ENCODE measurements at regions not wholly inside any gene's neighbourhood (a gene's known extent, or its start where the extent isn't known, plus 50 kb on each side); places are given as distances from the start of the nearest gene placed in this dataset.

DNA sequence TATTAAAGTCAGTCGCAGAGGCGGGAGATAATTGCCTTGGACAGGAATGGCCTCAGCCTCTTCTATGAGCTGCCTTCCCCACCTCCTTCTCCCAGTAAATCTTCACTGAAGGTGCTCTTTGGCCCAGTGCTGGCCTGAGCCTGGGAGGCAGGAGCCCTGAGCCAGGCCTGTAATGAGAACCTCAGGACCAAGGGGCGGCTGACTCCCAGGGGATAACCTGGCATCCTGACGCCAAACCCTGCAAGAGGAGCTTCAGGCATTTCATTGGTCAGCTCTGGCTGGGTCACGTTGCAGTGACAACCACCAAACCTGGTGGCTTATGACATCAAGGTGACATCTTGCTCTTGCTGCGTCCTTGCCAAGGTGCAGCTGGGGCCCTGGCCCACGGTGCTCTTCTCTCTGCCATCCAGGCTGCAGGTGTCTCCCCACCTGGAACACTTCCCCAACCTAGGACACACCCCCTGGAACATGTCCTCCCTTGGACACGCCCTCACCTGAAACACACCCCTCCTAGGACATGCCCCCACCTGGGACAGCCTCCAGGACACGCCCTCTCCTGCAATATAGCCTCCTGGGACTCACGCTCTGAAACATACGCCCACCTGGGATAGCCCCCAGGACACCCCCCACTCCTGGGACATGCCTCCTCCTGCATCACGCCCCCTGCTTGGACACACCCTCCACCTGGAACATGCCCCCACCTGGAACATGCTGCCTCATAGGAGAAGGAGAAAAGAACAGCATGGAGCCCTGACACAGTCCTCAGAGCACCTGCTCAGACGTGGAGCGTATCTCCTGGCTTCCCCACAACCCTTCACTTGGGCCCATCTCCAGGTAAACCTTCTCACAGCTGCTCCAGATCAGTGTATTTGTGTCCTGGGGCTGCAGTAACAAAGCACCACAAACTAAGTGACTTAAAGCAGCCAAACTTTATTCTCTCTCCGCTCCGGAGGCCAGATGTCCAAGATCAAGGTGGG is 333.6 kb downstream of the NPHP4 start:
- Histone ChIP-seq H2AFZ (no peak overlapping the region), H3K4me1 (ENCODE audit: insufficient read depth) (no peaks in the 10 kb centered on the region), H3K4me2 (no peak overlapping the region), H3K79me2 (replicated peaks; ENCODE audit: insufficient read depth) (no peaks in the 10 kb centered on the region), H3F3A (replicated peaks; ENCODE audit: low read depth) (no peaks in the 10 kb centered on the region), H3K9me2 (ENCODE audit: insufficient read depth) (no peaks in the 10 kb centered on the region), H3K27ac (ENCODE audit: low read depth) (no peak overlapping the region), H4K20me1 (replicated peaks; ENCODE audit: insufficient read depth) (no peaks in the 10 kb centered on the region), H3K4me3 (no peak overlapping the region), H3K27me3 (ENCODE audit: insufficient read depth) (no peaks in the 10 kb centered on the region), H3K36me3 (ENCODE audit: insufficient read depth) (no peaks in the 10 kb centered on the region)
- H3K9me3 Mint-ChIP-seq, result peaks cover 3% of the 10 kb centered on the region; the same call in 1 of the 3 replicates
- DNase-seq (ENCODE audit: low spot score) (no peak), ATAC-seq (peak; percentile 78)
- no peak overlapping the region for H3K27ac Mint-ChIP-seq
- H3K4me1 Mint-ChIP-seq, result peaks cover 5% of the 10 kb centered on the region; the same call in 1 of the 3 replicates
- no peak for TF ChIP-seq JUNB (IDR thresholded peaks at IDR 0.05; ENCODE audit: unreplicated experiment)
- TF ChIP-seq, protein P1, sequence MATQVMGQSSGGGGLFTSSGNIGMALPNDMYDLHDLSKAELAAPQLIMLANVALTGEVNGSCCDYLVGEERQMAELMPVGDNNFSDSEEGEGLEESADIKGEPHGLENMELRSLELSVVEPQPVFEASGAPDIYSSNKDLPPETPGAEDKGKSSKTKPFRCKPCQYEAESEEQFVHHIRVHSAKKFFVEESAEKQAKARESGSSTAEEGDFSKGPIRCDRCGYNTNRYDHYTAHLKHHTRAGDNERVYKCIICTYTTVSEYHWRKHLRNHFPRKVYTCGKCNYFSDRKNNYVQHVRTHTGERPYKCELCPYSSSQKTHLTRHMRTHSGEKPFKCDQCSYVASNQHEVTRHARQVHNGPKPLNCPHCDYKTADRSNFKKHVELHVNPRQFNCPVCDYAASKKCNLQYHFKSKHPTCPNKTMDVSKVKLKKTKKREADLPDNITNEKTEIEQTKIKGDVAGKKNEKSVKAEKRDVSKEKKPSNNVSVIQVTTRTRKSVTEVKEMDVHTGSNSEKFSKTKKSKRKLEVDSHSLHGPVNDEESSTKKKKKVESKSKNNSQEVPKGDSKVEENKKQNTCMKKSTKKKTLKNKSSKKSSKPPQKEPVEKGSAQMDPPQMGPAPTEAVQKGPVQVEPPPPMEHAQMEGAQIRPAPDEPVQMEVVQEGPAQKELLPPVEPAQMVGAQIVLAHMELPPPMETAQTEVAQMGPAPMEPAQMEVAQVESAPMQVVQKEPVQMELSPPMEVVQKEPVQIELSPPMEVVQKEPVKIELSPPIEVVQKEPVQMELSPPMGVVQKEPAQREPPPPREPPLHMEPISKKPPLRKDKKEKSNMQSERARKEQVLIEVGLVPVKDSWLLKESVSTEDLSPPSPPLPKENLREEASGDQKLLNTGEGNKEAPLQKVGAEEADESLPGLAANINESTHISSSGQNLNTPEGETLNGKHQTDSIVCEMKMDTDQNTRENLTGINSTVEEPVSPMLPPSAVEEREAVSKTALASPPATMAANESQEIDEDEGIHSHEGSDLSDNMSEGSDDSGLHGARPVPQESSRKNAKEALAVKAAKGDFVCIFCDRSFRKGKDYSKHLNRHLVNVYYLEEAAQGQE (IDR thresholded peaks at IDR 0.05; ENCODE audit: unreplicated experiment), result no peak
- H3K36me3 Mint-ChIP-seq (ENCODE audit: low read depth), result no peaks in the 10 kb centered on the region
- H3K4me3 Mint-ChIP-seq, result no peak overlapping the region
- peaks cover 2% of the 10 kb centered on the region for H3K27me3 Mint-ChIP-seq (ENCODE audit: insufficient read depth, low read depth, poor library complexity)

DNA sequence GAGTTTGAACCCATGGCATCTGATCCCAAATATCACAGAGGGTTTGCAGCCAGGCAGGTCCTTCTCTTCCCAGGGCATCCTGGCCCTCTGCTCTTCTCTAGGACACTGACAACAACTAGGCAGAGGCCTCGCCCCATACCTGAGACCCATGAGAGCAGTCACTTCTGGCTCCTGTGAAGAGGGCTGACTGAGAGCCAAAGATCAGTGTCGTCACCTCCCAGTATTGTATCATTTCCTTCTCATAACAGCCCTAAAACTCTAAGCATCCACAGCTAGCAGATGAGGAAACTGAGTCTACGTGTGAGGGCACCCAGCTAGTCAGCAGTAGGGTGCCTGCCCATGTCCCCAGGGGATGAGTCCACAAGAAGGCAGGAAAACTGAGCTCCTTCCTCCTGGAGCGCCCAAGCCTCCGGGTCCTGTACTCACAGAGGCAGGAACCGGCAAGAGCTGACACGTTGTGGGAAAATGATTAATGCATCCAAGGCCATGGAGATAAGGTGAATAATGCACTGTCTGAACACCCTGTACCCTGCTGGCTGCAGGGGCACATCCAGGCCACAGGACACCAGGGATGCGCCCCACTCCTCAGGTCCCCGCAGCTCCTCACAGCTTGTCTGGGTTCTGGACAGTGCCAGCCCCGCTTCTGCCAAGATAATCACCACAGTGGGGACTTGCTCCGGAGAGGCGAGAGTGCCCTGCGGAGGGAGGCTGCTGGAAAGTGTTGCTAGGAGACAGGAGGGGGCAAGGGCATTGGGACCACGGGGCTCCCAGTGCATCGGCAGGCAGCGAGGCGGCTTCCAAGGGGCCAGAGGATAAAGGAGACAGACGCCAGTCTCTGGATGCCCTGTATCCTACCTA is 340.0 kb downstream of the NPHP4 start:
- no peak for TF ChIP-seq JUNB (IDR thresholded peaks at IDR 0.05; ENCODE audit: unreplicated experiment)
- TF ChIP-seq, protein P2, sequence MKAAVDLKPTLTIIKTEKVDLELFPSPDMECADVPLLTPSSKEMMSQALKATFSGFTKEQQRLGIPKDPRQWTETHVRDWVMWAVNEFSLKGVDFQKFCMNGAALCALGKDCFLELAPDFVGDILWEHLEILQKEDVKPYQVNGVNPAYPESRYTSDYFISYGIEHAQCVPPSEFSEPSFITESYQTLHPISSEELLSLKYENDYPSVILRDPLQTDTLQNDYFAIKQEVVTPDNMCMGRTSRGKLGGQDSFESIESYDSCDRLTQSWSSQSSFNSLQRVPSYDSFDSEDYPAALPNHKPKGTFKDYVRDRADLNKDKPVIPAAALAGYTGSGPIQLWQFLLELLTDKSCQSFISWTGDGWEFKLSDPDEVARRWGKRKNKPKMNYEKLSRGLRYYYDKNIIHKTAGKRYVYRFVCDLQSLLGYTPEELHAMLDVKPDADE (IDR thresholded peaks at IDR 0.05), result no peak
- ATAC-seq, result peak; percentile 67
- Histone ChIP-seq H4K20me1 (replicated peaks; ENCODE audit: insufficient read depth) (no peaks in the 10 kb centered on the region), H3K9me2 (ENCODE audit: insufficient read depth) (no peaks in the 10 kb centered on the region), H3K27me3 (ENCODE audit: insufficient read depth) (no peaks in the 10 kb centered on the region), H3K4me2 (no peak overlapping the region), H3K79me2 (replicated peaks; ENCODE audit: insufficient read depth) (no peaks in the 10 kb centered on the region), H3K27ac (ENCODE audit: low read depth) (no peak overlapping the region), H3F3A (replicated peaks; ENCODE audit: low read depth) (no peaks in the 10 kb centered on the region), H3K4me1 (ENCODE audit: insufficient read depth) (no peaks in the 10 kb centered on the region), H3K36me3 (ENCODE audit: insufficient read depth) (no peaks in the 10 kb centered on the region; the same call in 1 of the 2 replicates), H3K4me3 (no peak overlapping the region), H2AFZ (no peak overlapping the region)
- no peak for DNase-seq (ENCODE audit: low spot score)
- no peaks in the 10 kb centered on the region for H3K36me3 Mint-ChIP-seq (ENCODE audit: low read depth)
- peaks cover 13% of the 10 kb centered on the region for H3K4me1 Mint-ChIP-seq
- H3K27me3 Mint-ChIP-seq (ENCODE audit: insufficient read depth, low read depth, poor library complexity), result peaks cover 3% of the 10 kb centered on the region
- peaks cover 3% of the 10 kb centered on the region; the same call in 1 of the 3 replicates for H3K9me3 Mint-ChIP-seq
- no peak overlapping the region for H3K27ac Mint-ChIP-seq
- H3K4me3 Mint-ChIP-seq, result no peak overlapping the region
